H1 (cell line): ENCODE measurements at regions not wholly inside any gene's neighbourhood (a gene's known extent, or its start where the extent isn't known, plus 50 kb on each side); places are given as distances from the start of the nearest gene placed in this dataset.

Experiments used
- CTCF ChIA-PET: fragments of 300-600 bp; sonication (Branson Sonifier 250); formaldehyde crosslinking; loops from one replicate; lab custom pipeline; 2021; ENCODE audit not compliant: partially characterized antibody; lab: Charles Lee
- POLR2A ChIA-PET: fragments of 300-600 bp; sonication (Branson Sonifier 250); formaldehyde crosslinking; loops from one replicate; lab custom pipeline; 2021; ENCODE audit warnings: inconsistent platforms; ENCODE audit not compliant: partially characterized antibody; lab: Charles Lee
- DNase-seq, 2 experiments: peaks; one replicate each; pipeline versions ENCODE4 v3.0.0 to v3.0.0-alpha.2; 2010 to 2022; ENCODE audit warnings: low spot score in 2 of 2, low read depth in 1 of 2, mixed read lengths in 1 of 2
- FAIRE-seq: peaks from 2 replicates; lab custom pipeline; 2011; peaks lifted over from hg19 to GRCh38; lab: Jason Lieb, UNC
- H2AFZ ChIP-seq: 2 replicates; pipeline ENCODE4 v1.8.1; 2012; ENCODE audit warnings: low read length, inconsistent platforms
- H2AK5ac ChIP-seq: 2 replicates; pipeline ENCODE4 v1.6.1; 2013; ENCODE audit warnings: low read depth, low read length
- H2BK120ac ChIP-seq: replicated peaks from 2 replicates; pipeline ENCODE3; 2013; ENCODE audit warnings: low read depth, low read length, inconsistent platforms
- H2BK12ac ChIP-seq: 2 replicates; pipeline ENCODE4 v1.6.1; 2013; ENCODE audit warnings: low read depth, low read length
- H2BK15ac ChIP-seq: 2 replicates; pipeline ENCODE4 v1.6.1; 2013; ENCODE audit warnings: low read length
- H2BK20ac ChIP-seq: 2 replicates; pipeline ENCODE4 v1.6.1; 2013; ENCODE audit warnings: low read length
- H2BK5ac ChIP-seq: 2 replicates; pipeline ENCODE4 v1.6.1; 2013; ENCODE audit warnings: low read depth, low read length
- H3K14ac ChIP-seq: 2 replicates; pipeline ENCODE4 v1.6.1; 2013; ENCODE audit warnings: inconsistent platforms; ENCODE audit not compliant: insufficient read length
- H3K18ac ChIP-seq: 2 replicates; pipeline ENCODE4 v1.6.1; 2013; ENCODE audit warnings: low read length; ENCODE audit errors: extremely low read depth
- H3K23ac ChIP-seq: 2 replicates; pipeline ENCODE4 v1.6.1; 2013; ENCODE audit warnings: inconsistent platforms; ENCODE audit not compliant: insufficient read length
- H3K23me2 ChIP-seq: 2 replicates; pipeline ENCODE4 v1.6.1; 2013; ENCODE audit warnings: low read depth, low read length
- H3K27ac ChIP-seq: 2 replicates; pipeline ENCODE4 v1.6.1; 2011; ENCODE audit warnings: low read depth, low read length, inconsistent platforms
- H3K27me3 ChIP-seq, 4 experiments: replicated peaks in 1 of 4; 1 replicate in 1 of 4; 2 replicates in 3 of 4; pipeline versions ENCODE4 v1.6.1 to v1.8.1; 2011 to 2013; ENCODE audit warnings: low read length in 3 of 4, mild to moderate bottlenecking in 3 of 4, inconsistent platforms in 2 of 4, mixed read lengths in 2 of 4, moderate library complexity in 1 of 4; ENCODE audit not compliant: control insufficient read depth in 3 of 4, insufficient read depth in 3 of 4; ENCODE audit errors: extremely low read depth in 1 of 4
- H3K36me3 ChIP-seq, 4 experiments: 2 replicates each; pipeline versions ENCODE4 v1.6.1 to v1.8.1; 2011 to 2013; ENCODE audit warnings: mild to moderate bottlenecking in 4 of 4, low read length in 3 of 4, moderate library complexity in 2 of 4, control low read depth in 1 of 4, inconsistent platforms in 1 of 4; ENCODE audit not compliant: insufficient read depth in 4 of 4, control insufficient read depth in 2 of 4
- H3K4ac ChIP-seq: replicated peaks from 2 replicates; pipeline ENCODE3; 2013; ENCODE audit warnings: low read length, low read depth, mixed read lengths, inconsistent platforms; ENCODE audit not compliant: insufficient read length
- H3K4me1 ChIP-seq, 4 experiments: replicated peaks in 1 of 4; 1 replicate in 1 of 4; 2 replicates in 3 of 4; pipeline versions ENCODE4 v1.6.1 to v1.8.1; 2011 to 2013; ENCODE audit warnings: low read length in 3 of 4, inconsistent platforms in 2 of 4, mixed read lengths in 1 of 4; ENCODE audit not compliant: insufficient read depth in 4 of 4, control insufficient read depth in 3 of 4
- H3K4me2 ChIP-seq, 2 experiments: 2 replicates each; pipeline versions ENCODE4 v1.6.1 to v1.8.1; 2011 to 2013; ENCODE audit warnings: low read depth in 2 of 2, low read length in 2 of 2, control low read depth in 1 of 2, inconsistent platforms in 1 of 2, mild to moderate bottlenecking in 1 of 2; ENCODE audit not compliant: insufficient read depth in 1 of 2
- H3K4me3 ChIP-seq, 4 experiments: fragments of 200-600, 300-600 bp in 1 of 4; sonication (generic), shearing (Covaris generic), sonication (Bioruptor Twin) in 1 of 4; 2 replicates each; pipeline versions ENCODE4 v1.5.1 to v1.8.1; 2011 to 2016; ENCODE audit warnings: low read length in 4 of 4, low read depth in 3 of 4, control low read depth in 2 of 4, inconsistent platforms in 2 of 4, mild to moderate bottlenecking in 2 of 4, mixed read lengths in 1 of 4, moderate library complexity in 1 of 4; ENCODE audit not compliant: insufficient read depth in 2 of 4; ENCODE audit errors: extremely low read depth in 1 of 4
- H3K56ac ChIP-seq: replicated peaks from 2 replicates; pipeline ENCODE3; 2013; ENCODE audit warnings: low read depth, mild to moderate bottlenecking, mixed read lengths, low read length, inconsistent platforms; ENCODE audit not compliant: insufficient read length
- H3K79me1 ChIP-seq: 2 replicates; pipeline ENCODE4 v1.6.1; 2013; ENCODE audit warnings: low read depth, low read length, control low read depth
- H3K79me2 ChIP-seq, 2 experiments: 2 replicates each; pipeline versions ENCODE4 v1.6.1 to v1.8.1; 2012 to 2013; ENCODE audit warnings: low read length in 2 of 2, mild to moderate bottlenecking in 2 of 2, inconsistent platforms in 1 of 2; ENCODE audit not compliant: insufficient read depth in 2 of 2, control insufficient read depth in 1 of 2
- H3K9ac ChIP-seq, 4 experiments: replicated peaks in 1 of 4; 1 replicate in 1 of 4; 2 replicates in 3 of 4; pipeline versions ENCODE4 v1.6.1 to v1.8.1; 2011 to 2013; ENCODE audit warnings: low read depth in 3 of 4, low read length in 3 of 4, control low read depth in 2 of 4, mild to moderate bottlenecking in 2 of 4, moderate library complexity in 2 of 4, inconsistent platforms in 1 of 4; ENCODE audit errors: extremely low read depth in 1 of 4
- H3K9me3 ChIP-seq, 2 experiments: 2 replicates each; pipeline versions ENCODE4 v1.6.1 to v1.8.1; 2012 to 2013; ENCODE audit warnings: mild to moderate bottlenecking in 2 of 2, moderate library complexity in 2 of 2, control low read depth in 1 of 2, inconsistent platforms in 1 of 2, low read depth in 1 of 2, low read length in 1 of 2, mixed read lengths in 1 of 2; ENCODE audit not compliant: insufficient read depth in 2 of 2
- H4K20me1 ChIP-seq, 2 experiments: replicated peaks in 1 of 2; 2 replicates each; pipeline versions ENCODE3 to v1.8.1; 2011 to 2013; ENCODE audit warnings: inconsistent platforms in 2 of 2, low read length in 2 of 2, mild to moderate bottlenecking in 1 of 2; ENCODE audit not compliant: insufficient read depth in 2 of 2, control insufficient read depth in 1 of 2
- H4K5ac ChIP-seq: 2 replicates; pipeline ENCODE4 v1.6.1; 2013; ENCODE audit warnings: low read length, low read depth, mixed read lengths, inconsistent platforms; ENCODE audit not compliant: insufficient read length
- H4K8ac ChIP-seq: 2 replicates; pipeline ENCODE4 v1.8.0; 2013; ENCODE audit warnings: mild to moderate bottlenecking, moderate library complexity, low read length, inconsistent platforms; ENCODE audit not compliant: insufficient read depth; ENCODE audit errors: extremely low read depth
- H4K91ac ChIP-seq: replicated peaks from 2 replicates; pipeline ENCODE3; 2013; ENCODE audit warnings: low read length, mixed read lengths, inconsistent platforms; ENCODE audit not compliant: insufficient read length
- ATF3 ChIP-seq: IDR thresholded peaks from 2 replicates; pipeline ENCODE4 v1.6.1; 2011; ENCODE audit warnings: low read depth, mild to moderate bottlenecking, low read length; ENCODE audit not compliant: insufficient read depth
- CBX5 ChIP-seq: fragments of 300-800, 300-1000 bp; sonication (generic); IDR thresholded peaks from 2 replicates; pipeline ENCODE4 v1.7.1; 2016; ENCODE audit warnings: antibody characterized with exemption, low read length, low read depth
- GTF2F1 ChIP-seq: IDR thresholded peaks from 2 replicates; pipeline ENCODE4 v1.6.1; 2012; ENCODE audit warnings: low read depth, low read length, improper control_type of control experiment, borderline replicate concordance
- NANOG ChIP-seq: IDR thresholded peaks from 2 replicates; pipeline ENCODE4 v1.6.1; 2011; ENCODE audit warnings: low read length, low read depth, mild to moderate bottlenecking, inconsistent platforms; ENCODE audit not compliant: insufficient read depth, poor library complexity, severe bottlenecking
- RBBP5 ChIP-seq: IDR thresholded peaks from 2 replicates; pipeline ENCODE4 v1.7.1; 2012; ENCODE audit warnings: low read depth, mild to moderate bottlenecking, inconsistent platforms, low read length, moderate library complexity, borderline replicate concordance
- SP2 ChIP-seq: IDR thresholded peaks from 2 replicates; pipeline ENCODE4 v1.6.1; 2012; ENCODE audit warnings: mild to moderate bottlenecking, low read length, inconsistent platforms
- WGBS, 2 experiments: shearing (Covaris generic) in 1 of 2; methylation state at CpG; one replicate each; pipeline versions ENCODE4 v1.1.6 to v1.1.7; 2013 to 2015; ENCODE audit warnings: low lambda C conversion rate in 2 of 2, mixed read lengths in 2 of 2, inconsistent platforms in 1 of 2, low coverage in 1 of 2, missing lambda C conversion rate in 1 of 2; ENCODE audit not compliant: insufficient replicate concordance in 2 of 2, insufficient coverage in 1 of 2, insufficient read length in 1 of 2; ENCODE audit errors: extremely low coverage in 1 of 2, missing lambda C conversion rate in 1 of 2; 5-methylcytosine and 5-hydroxymethylcytosine counted together
- TF ChIP-seq, protein P1 (sequence below), 3 experiments: IDR thresholded peaks; 1 replicate in 2 of 3; 2 replicates in 1 of 3; pipeline versions ENCODE4 v1.5.1 to v1.6.1; 2011; ENCODE audit warnings: low read length in 3 of 3, mild to moderate bottlenecking in 3 of 3, inconsistent platforms in 2 of 3, low read depth in 1 of 3, moderate library complexity in 1 of 3; ENCODE audit not compliant: insufficient read depth in 1 of 3; ENCODE audit errors: control extremely low read depth in 1 of 3
- TF ChIP-seq, protein P2 (sequence below): IDR thresholded peaks from 2 replicates; pipeline ENCODE4 v1.6.1; 2012; ENCODE audit warnings: low read length, inconsistent platforms

GRCh38 chr2:161088658-161089350, 71.4 kb upstream of the TANK start:
- Histone ChIP-seq H3K36me3 (no peaks in the 10 kb centered on the region), H3K4me1 (no peaks in the 10 kb centered on the region), H2BK15ac (no peak overlapping the region), H3K4me3 (no peak overlapping the region), H2BK20ac (no peak overlapping the region)
- TF ChIP-seq SP2 = no peak
- TF ChIP-seq, protein P1, sequence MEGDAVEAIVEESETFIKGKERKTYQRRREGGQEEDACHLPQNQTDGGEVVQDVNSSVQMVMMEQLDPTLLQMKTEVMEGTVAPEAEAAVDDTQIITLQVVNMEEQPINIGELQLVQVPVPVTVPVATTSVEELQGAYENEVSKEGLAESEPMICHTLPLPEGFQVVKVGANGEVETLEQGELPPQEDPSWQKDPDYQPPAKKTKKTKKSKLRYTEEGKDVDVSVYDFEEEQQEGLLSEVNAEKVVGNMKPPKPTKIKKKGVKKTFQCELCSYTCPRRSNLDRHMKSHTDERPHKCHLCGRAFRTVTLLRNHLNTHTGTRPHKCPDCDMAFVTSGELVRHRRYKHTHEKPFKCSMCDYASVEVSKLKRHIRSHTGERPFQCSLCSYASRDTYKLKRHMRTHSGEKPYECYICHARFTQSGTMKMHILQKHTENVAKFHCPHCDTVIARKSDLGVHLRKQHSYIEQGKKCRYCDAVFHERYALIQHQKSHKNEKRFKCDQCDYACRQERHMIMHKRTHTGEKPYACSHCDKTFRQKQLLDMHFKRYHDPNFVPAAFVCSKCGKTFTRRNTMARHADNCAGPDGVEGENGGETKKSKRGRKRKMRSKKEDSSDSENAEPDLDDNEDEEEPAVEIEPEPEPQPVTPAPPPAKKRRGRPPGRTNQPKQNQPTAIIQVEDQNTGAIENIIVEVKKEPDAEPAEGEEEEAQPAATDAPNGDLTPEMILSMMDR (IDR thresholded peaks at IDR 0.05; ENCODE audit: control extremely low read depth in 1 of 3, insufficient read depth in 1 of 3, low read depth in 1 of 3, low read length in 3 of 3) = no peak
- no peak for TF ChIP-seq GTF2F1
- TF ChIP-seq, protein P2, sequence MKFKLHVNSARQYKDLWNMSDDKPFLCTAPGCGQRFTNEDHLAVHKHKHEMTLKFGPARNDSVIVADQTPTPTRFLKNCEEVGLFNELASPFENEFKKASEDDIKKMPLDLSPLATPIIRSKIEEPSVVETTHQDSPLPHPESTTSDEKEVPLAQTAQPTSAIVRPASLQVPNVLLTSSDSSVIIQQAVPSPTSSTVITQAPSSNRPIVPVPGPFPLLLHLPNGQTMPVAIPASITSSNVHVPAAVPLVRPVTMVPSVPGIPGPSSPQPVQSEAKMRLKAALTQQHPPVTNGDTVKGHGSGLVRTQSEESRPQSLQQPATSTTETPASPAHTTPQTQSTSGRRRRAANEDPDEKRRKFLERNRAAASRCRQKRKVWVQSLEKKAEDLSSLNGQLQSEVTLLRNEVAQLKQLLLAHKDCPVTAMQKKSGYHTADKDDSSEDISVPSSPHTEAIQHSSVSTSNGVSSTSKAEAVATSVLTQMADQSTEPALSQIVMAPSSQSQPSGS = no peak
- TF ChIP-seq RBBP5 = no peak
- no peak for TF ChIP-seq CBX5
- TF ChIP-seq NANOG = no peak
- no peak for TF ChIP-seq ATF3
- TF ChIP-seq, all 59 proteins: peak for 0
- Histone ChIP-seq H2AFZ (no peak overlapping the region), H3K27me3 (no peaks in the 10 kb centered on the region), H3K18ac (no peak overlapping the region), H4K91ac (no peak overlapping the region), H2BK12ac (no peak overlapping the region), H3K14ac (no peak overlapping the region), H3K9ac (no peak overlapping the region), H3K79me1 (no peaks in the 10 kb centered on the region), H3K23ac (no peak overlapping the region), H4K5ac (no peak overlapping the region), H4K8ac (no peak overlapping the region), H4K20me1 (no peaks in the 10 kb centered on the region), H2AK5ac (no peak overlapping the region), H2BK5ac (no peak overlapping the region), H3K4ac (no peak overlapping the region), H2BK120ac (no peak overlapping the region), H3K23me2 (no peaks in the 10 kb centered on the region), H3K27ac (no peak overlapping the region), H3K79me2 (no peaks in the 10 kb centered on the region), H3K4me2 (no peak overlapping the region), H3K56ac (no peak overlapping the region), H3K9me3 (no peaks in the 10 kb centered on the region)
- POLR2A ChIA-PET = no interaction called here
- FAIRE-seq (no peak), DNase-seq (no peak)
- WGBS, 2 experiments = 90% methylated on average over 4 of the region's 4 CpGs; no CpG with 5 or more reads in 1 of the 2 experiments
- CTCF ChIA-PET = no interaction called here
